22Rv1 (cell line): ENCODE measurements at regions not wholly inside any gene's neighbourhood (a gene's known extent, or its start where the extent isn't known, plus 50 kb on each side); places are given as distances from the start of the nearest gene placed in this dataset.

Experiments used
- ZFX ChIP-seq: fragments of 450-650 bp; IDR thresholded peaks from 2 replicates; pipeline ENCODE4 v1.6.1; 2017; ENCODE audit warnings: antibody characterized with exemption, borderline replicate concordance
- TF ChIP-seq, protein P1 (sequence below): fragments of 450-650 bp; IDR thresholded peaks from 2 replicates; pipeline ENCODE4 v1.5.1; 2017; ENCODE audit warnings: mild to moderate bottlenecking

GRCh38 chr10:58918887-58919286 lies 257.6 kb upstream of the PHYHIPL start:
- TF ChIP-seq, protein P1, sequence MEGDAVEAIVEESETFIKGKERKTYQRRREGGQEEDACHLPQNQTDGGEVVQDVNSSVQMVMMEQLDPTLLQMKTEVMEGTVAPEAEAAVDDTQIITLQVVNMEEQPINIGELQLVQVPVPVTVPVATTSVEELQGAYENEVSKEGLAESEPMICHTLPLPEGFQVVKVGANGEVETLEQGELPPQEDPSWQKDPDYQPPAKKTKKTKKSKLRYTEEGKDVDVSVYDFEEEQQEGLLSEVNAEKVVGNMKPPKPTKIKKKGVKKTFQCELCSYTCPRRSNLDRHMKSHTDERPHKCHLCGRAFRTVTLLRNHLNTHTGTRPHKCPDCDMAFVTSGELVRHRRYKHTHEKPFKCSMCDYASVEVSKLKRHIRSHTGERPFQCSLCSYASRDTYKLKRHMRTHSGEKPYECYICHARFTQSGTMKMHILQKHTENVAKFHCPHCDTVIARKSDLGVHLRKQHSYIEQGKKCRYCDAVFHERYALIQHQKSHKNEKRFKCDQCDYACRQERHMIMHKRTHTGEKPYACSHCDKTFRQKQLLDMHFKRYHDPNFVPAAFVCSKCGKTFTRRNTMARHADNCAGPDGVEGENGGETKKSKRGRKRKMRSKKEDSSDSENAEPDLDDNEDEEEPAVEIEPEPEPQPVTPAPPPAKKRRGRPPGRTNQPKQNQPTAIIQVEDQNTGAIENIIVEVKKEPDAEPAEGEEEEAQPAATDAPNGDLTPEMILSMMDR = no peak
- no peak for TF ChIP-seq ZFX
